Right lobe of liver (tissue), 6 donors: ENCODE measurements at regions not wholly inside any gene's neighbourhood (a gene's known extent, or its start where the extent isn't known, plus 50 kb on each side); places are given as distances from the start of the nearest gene placed in this dataset.

ENCODE experiments used
- ATAC-seq, 4 donors: fragments of 200-7000 bp; cut with Tn5 transposase; one replicate each; pipeline ENCODE4 v1.9.1; 2020; ENCODE audit warnings: mild to moderate bottlenecking in 4 of 4, moderate library complexity in 4 of 4
- DNase-seq, 3 donors: peaks; one replicate each; pipeline ENCODE4 v3.0.0-alpha.2; 2020
- H3K27ac ChIP-seq, 3 donors: fragments of 200-600 bp; one replicate each; pipeline ENCODE4 v1.8.0; 2022
- H3K27me3 ChIP-seq, 2 donors: fragments of 200-600 bp; one replicate each; pipeline ENCODE4 v1.8.0; 2022
- H3K36me3 ChIP-seq, 4 donors: fragments of 200-600 bp; sonication (generic) in 1 of 4; one replicate each; pipeline versions ENCODE4 v1.5.1 to v1.8.0; 2017 to 2022; ENCODE audit warnings: control low read depth in 1 of 4
- H3K4me1 ChIP-seq, 4 donors: fragments of 200-600 bp; sonication (generic) in 1 of 4; one replicate each; pipeline versions ENCODE4 v1.5.1 to v1.8.0; 2017 to 2022; ENCODE audit warnings: control low read depth in 1 of 4
- H3K4me3 ChIP-seq, 3 donors: fragments of 200-600 bp; one replicate each; pipeline ENCODE4 v1.8.0; 2022
- H3K9me3 ChIP-seq, 4 donors: fragments of 200-600 bp; sonication (generic) in 1 of 4; one replicate each; pipeline versions ENCODE4 v1.5.1 to v1.8.0; 2017 to 2022; ENCODE audit warnings: control low read depth in 1 of 4
- CTCF ChIP-seq, 4 donors: fragments of 200-600 bp in 3 of 4; fragments of 450-650 bp in 1 of 4; IDR thresholded peaks; one replicate each; pipeline versions ENCODE4 v1.5.1 to v1.8.0; 2016 to 2022; ENCODE audit warnings: antibody characterized with exemption in 4 of 4, mild to moderate bottlenecking in 2 of 4
- POLR2A ChIP-seq: fragments of 450-650 bp; IDR thresholded peaks from one replicate; pipeline ENCODE4 v1.6.1; 2017; ENCODE audit warnings: antibody characterized with exemption, mild to moderate bottlenecking
- WGBS: methylation state at CpG from one replicate; pipeline ENCODE4 v1.1.6; 2018; ENCODE audit warnings: low coverage, low lambda C conversion rate; ENCODE audit not compliant: insufficient coverage; ENCODE audit errors: missing lambda C conversion rate; 5-methylcytosine and 5-hydroxymethylcytosine counted together
- intact Hi-C, 2 donors: fragments of 100-400 bp; cut with DNase I; formaldehyde crosslinking; loops; one replicate each; pipeline versions ENCODE4 v1.11.2 to v1.14.1; 2022
- donor health status: DM: no; HTN: yes; CAD: no.
- donor health status: DM: no; HTN: no; CAD: no.
- donor health status: DM: no; HTN: no; CAD: no.
- donor health status: DM: no; HTN: yes; CAD: no.
- donor health status: DM: no; HTN: yes; CAD: no.

DNA sequence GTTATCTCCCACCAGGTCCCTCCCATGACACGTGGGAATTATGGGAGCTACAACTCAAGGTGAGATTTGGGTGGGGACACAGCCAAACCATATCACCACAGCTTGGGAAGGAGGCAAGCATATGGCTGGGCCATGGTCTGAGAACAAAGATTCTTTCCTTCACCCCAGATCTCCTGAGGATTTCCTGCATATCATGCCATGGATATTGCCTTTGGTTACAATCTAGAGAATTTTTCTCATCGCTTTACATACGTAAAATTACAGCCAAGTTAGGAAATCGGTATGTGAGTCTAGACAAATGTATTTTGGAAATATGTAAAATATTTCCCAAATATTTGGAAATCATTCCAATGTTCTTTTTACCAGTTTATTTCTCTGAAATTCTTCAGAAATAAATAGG, 398.3 kb downstream of the RFC3 start:
- no peak overlapping the region for H3K27ac ChIP-seq
- 70% methylated on average over 4 of the region's 4 CpGs for WGBS
- TF ChIP-seq POLR2A (no peak), CTCF (IDR thresholded peaks at IDR 0.05) (no peak)
- no peaks in the 10 kb centered on the region for H3K9me3 ChIP-seq
- no peak overlapping the region for H3K4me3 ChIP-seq
- no peaks in the 10 kb centered on the region for H3K27me3 ChIP-seq
- no peak for ATAC-seq
- no peak for DNase-seq
- no peaks in the 10 kb centered on the region for H3K4me1 ChIP-seq
- no peaks in the 10 kb centered on the region for H3K36me3 ChIP-seq
- intact Hi-C loops, result no loop called here

- Histone ChIP-seq H3K36me3 (no peaks in the 10 kb centered on the region), H3K9me3 (no peaks in the 10 kb centered on the region), H3K4me1 (no peaks in the 10 kb centered on the region), H3K27ac (no peak overlapping the region), H3K27me3 (no peaks in the 10 kb centered on the region), H3K4me3 (no peak overlapping the region)
- TF ChIP-seq CTCF (IDR thresholded peaks at IDR 0.05), result no peak
- no peak for TF ChIP-seq POLR2A
- DNase-seq (no peak), ATAC-seq (no peak)
- whole genome bisulfite sequencing, result 70% methylated on average over 12 of the region's 12 CpGs
- intact Hi-C loops, result no loop called here
Measured at GRCh38 chr13:34217343-34218025, 399.5 kb downstream of the RFC3 start.

- no peak overlapping the region for H3K4me3 ChIP-seq
- ATAC-seq (no peak), DNase-seq (no peak)
- 61% methylated on average over 2 of the region's 2 CpGs for WGBS
- no peaks in the 10 kb centered on the region for H3K27me3 ChIP-seq
- no peak overlapping the region for H3K27ac ChIP-seq
- H3K4me1 ChIP-seq, result no peaks in the 10 kb centered on the region
- TF ChIP-seq CTCF (IDR thresholded peaks at IDR 0.05) (no peak), POLR2A (no peak)
- no peaks in the 10 kb centered on the region for H3K36me3 ChIP-seq
- intact Hi-C loops, result no loop called here
- H3K9me3 ChIP-seq, result no peaks in the 10 kb centered on the region
Measured at GRCh38 chr13:34223984-34224383, 406.0 kb downstream of the RFC3 start.

DNA sequence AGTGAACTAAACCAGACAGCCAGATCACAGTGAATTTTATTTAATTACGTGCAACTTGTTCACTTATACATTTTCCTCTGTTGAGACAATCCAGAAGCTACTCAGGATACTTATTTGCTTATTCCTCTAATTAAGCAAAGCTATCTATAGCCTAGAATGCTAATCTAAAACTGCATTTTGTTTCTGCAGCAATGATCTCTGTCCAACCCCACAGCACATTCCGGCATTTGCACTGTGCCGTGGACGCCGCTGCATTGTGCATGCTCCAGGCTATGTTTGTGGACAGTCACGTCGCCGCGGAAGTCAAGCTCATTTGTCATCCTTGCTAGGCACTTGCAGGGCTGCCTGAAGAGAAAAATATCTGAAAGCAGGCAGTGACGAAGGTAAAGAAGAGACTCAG, 406.9 kb downstream of the RFC3 start:
- DNase-seq (peak in 2 of 3 donors; percentile 22 to 56), ATAC-seq (peak in 2 of 4 donors; percentile 22 to 36)
- WGBS, result 73% methylated on average over 10 of the region's 10 CpGs
- no peak overlapping the region for H3K4me3 ChIP-seq
- no peaks in the 10 kb centered on the region for H3K27me3 ChIP-seq
- no peak for TF ChIP-seq CTCF (IDR thresholded peaks at IDR 0.05)
- no peak for TF ChIP-seq POLR2A
- intact Hi-C loops, result no loop called here
- H3K9me3 ChIP-seq, result no peaks in the 10 kb centered on the region
- no peak overlapping the region for H3K27ac ChIP-seq
- no peaks in the 10 kb centered on the region for H3K36me3 ChIP-seq
- H3K4me1 ChIP-seq, result no peaks in the 10 kb centered on the region

DNA sequence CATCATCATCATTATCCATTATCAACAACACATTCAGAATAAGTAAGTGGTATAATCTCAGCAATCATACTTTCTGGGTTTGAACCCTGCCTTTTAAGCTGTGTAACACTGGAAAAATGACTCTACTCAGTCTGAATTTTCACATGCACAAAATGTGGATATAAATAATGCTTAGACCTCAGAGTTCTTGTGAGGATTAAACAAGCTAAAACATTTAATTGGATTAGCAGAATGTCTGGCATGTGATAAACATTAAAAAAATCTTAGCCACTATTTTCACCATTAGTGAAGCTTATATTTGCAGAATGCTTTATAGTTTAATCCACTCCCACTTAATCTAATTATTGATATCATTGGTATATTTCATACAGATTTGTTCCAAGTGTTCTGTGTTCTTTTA, 412.3 kb downstream of the RFC3 start:
- Histone ChIP-seq H3K27ac (no peak overlapping the region), H3K27me3 (no peaks in the 10 kb centered on the region), H3K4me1 (no peaks in the 10 kb centered on the region), H3K4me3 (no peak overlapping the region), H3K9me3 (no peaks in the 10 kb centered on the region), H3K36me3 (no peaks in the 10 kb centered on the region)
- DNase-seq (no peak), ATAC-seq (no peak)
- intact Hi-C loops, result no loop called here
- TF ChIP-seq POLR2A, result no peak
- no peak for TF ChIP-seq CTCF (IDR thresholded peaks at IDR 0.05)
